ENCODE measurements at regions not wholly inside any gene's neighbourhood (a gene's known extent, or its start where the extent isn't known, plus 50 kb on each side); places are given as distances from the start of the nearest gene placed in this dataset.

DNA sequence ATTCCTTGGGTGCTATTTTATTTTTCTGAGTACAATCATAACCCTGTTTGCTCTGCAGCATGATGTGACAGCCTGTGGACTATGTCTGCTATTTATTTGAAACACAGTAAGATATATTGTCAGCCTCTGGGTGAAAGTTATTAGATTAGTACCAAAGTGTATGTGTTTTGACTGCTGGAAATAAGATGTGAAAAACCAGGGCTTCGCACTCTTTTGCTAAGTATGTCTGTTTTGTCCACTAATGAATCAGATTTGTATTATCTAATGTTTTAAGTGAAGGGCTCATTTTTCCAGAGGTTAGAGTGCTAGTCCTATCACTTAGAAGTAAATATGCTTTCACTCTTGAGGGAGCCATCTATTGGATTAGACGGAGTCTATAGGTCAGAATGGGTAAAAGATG is 569.8 kb upstream of the FZD8 start:
- TF ChIP-seq CTCF (conservative IDR thresholded peaks at IDR 0.05; ENCODE audit: low read depth, low read length) = no peak
- TF ChIP-seq EZH2 (IDR thresholded peaks at IDR 0.05; ENCODE audit: borderline replicate concordance, low read depth, low read length, poor library complexity, severe bottlenecking) = no peak

Data from A673 (cell line).